PC-9 (cell line): ENCODE measurements at regions not wholly inside any gene's neighbourhood (a gene's known extent, or its start where the extent isn't known, plus 50 kb on each side); places are given as distances from the start of the nearest gene placed in this dataset.

Source experiments
- CTCF ChIP-seq: fragments of 200-600 bp; sonication (generic); conservative IDR thresholded peaks from 2 replicates; pipeline ENCODE4 v1.6.1; 2017; ENCODE audit warnings: mixed run types, antibody characterized with exemption, mild to moderate bottlenecking, moderate library complexity
- EZH2 ChIP-seq: fragments of 200-600 bp; sonication (generic); IDR thresholded peaks from 2 replicates; pipeline ENCODE4 v1.8.0; 2017; ENCODE audit warnings: antibody characterized with exemption, low read depth

DNA sequence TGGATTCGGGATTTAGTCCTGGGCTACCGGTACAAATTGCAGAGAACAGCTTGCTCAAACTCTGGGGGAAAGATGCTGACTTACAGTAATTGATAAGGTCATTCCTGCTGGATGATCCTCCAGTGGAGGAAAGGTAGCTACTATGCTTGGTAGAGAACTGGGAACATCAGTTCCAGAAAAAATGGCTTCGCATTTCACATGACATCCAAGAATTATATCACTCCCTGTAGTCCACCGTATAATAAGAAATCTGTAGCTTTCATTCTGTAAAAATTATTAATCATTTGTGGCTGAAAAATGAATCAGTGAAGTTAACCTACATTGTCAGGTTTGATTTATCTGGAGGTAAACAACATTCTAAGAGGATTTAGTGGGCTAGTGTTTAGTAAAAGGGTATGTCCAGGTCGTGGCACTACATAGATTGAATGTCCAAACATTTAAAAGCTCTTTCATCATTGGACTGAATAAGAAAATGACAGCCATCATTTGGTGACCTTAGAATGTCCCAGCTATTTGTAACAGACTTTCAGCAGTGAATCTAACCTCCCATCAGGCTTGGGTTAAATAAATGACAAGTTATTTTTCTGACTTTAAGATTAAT lies 203.2 kb upstream of the TMCO5A start:
- TF ChIP-seq CTCF (no peak), EZH2 (no peak)
